Right atrium auricular region (tissue), 2 donors: ENCODE measurements at regions not wholly inside any gene's neighbourhood (a gene's known extent, or its start where the extent isn't known, plus 50 kb on each side); places are given as distances from the start of the nearest gene placed in this dataset.

Source experiments
- DNase-seq: peaks from one replicate; pipeline ENCODE4 v3.0.0-alpha.2; 2019; ENCODE audit warnings: low spot score
- H3K27ac ChIP-seq, 2 donors: fragments of 200-600 bp; sonication (generic); 1 replicate in 1 of 2; 2 replicates in 1 of 2; pipeline ENCODE4 v1.5.1; 2016 to 2019
- H3K27me3 ChIP-seq, 2 donors: fragments of 200-600 bp; sonication (generic); one replicate each; pipeline versions ENCODE4 v1.5.1 to v1.6.0; 2017 to 2019
- H3K36me3 ChIP-seq: fragments of 200-600 bp; sonication (generic); one replicate; pipeline ENCODE4 v1.5.1; 2016
- H3K4me1 ChIP-seq, 2 donors: fragments of 200-600 bp; sonication (generic); one replicate each; pipeline versions ENCODE4 v1.5.1 to v1.6.0; 2017 to 2019
- H3K4me3 ChIP-seq, 2 donors: fragments of 200-600 bp; sonication (generic); 1 replicate in 1 of 2; 2 replicates in 1 of 2; pipeline ENCODE4 v1.5.1; 2017 to 2019; ENCODE audit warnings: mild to moderate bottlenecking in 1 of 2, moderate library complexity in 1 of 2
- H3K9me3 ChIP-seq, 2 donors: fragments of 200-600 bp; sonication (generic); one replicate each; pipeline ENCODE4 v1.5.1; 2019
- CTCF ChIP-seq, 2 donors: fragments of 200-600 bp; sonication (generic); IDR thresholded peaks; one replicate each; pipeline ENCODE4 v1.5.1; 2019; ENCODE audit warnings: antibody characterized with exemption in 2 of 2

GRCh38 chr2:66660804-66661203 lies 225.9 kb downstream of the MEIS1 start:
- Histone ChIP-seq H3K4me1 (no peaks in the 10 kb centered on the region), H3K4me3 (no peak overlapping the region), H3K36me3 (no peaks in the 10 kb centered on the region), H3K27me3 (no peaks in the 10 kb centered on the region), H3K27ac (no peak overlapping the region), H3K9me3 (peaks cover 0 to 21% of the 10 kb centered on the region in 2 donors)
- DNase-seq, result no peak
- TF ChIP-seq CTCF (IDR thresholded peaks at IDR 0.05), result no peak

GRCh38 chr2:66661253-66662173 lies 226.6 kb downstream of the MEIS1 start:
- DNase-seq, result no peak
- no peaks in the 10 kb centered on the region for H3K27me3 ChIP-seq
- no peaks in the 10 kb centered on the region for H3K36me3 ChIP-seq
- H3K4me3 ChIP-seq, result no peak overlapping the region
- TF ChIP-seq CTCF (IDR thresholded peaks at IDR 0.05), result no peak
- H3K9me3 ChIP-seq, result peaks cover 0 to 21% of the 10 kb centered on the region in 2 donors
- no peaks in the 10 kb centered on the region for H3K4me1 ChIP-seq
- H3K27ac ChIP-seq, result no peak overlapping the region

GRCh38 chr2:66665124-66665984 lies 230.4 kb downstream of the MEIS1 start:
- H3K4me3 ChIP-seq, result no peak overlapping the region
- no peak for TF ChIP-seq CTCF (IDR thresholded peaks at IDR 0.05)
- H3K27ac ChIP-seq, result no peak overlapping the region
- H3K9me3 ChIP-seq, result no peaks in the 10 kb centered on the region
- H3K36me3 ChIP-seq, result no peaks in the 10 kb centered on the region
- H3K27me3 ChIP-seq, result no peaks in the 10 kb centered on the region
- H3K4me1 ChIP-seq, result no peaks in the 10 kb centered on the region
- DNase-seq, result no peak

GRCh38 chr2:66667301-66667700 lies 232.4 kb downstream of the MEIS1 start:
- Histone ChIP-seq H3K36me3 (no peaks in the 10 kb centered on the region), H3K9me3 (no peaks in the 10 kb centered on the region), H3K4me3 (no peak overlapping the region), H3K4me1 (no peaks in the 10 kb centered on the region), H3K27me3 (no peaks in the 10 kb centered on the region), H3K27ac (no peak overlapping the region)
- no peak for DNase-seq
- no peak for TF ChIP-seq CTCF (IDR thresholded peaks at IDR 0.05)

GRCh38 chr2:66673286-66673685 lies 238.4 kb downstream of the MEIS1 start:
- DNase-seq, result no peak
- Histone ChIP-seq H3K27me3 (no peaks in the 10 kb centered on the region), H3K36me3 (no peaks in the 10 kb centered on the region), H3K27ac (no peak overlapping the region), H3K4me1 (no peaks in the 10 kb centered on the region), H3K4me3 (no peak overlapping the region), H3K9me3 (no peaks in the 10 kb centered on the region)
- TF ChIP-seq CTCF (IDR thresholded peaks at IDR 0.05), result no peak
